MV-4-11 (cell line): ENCODE measurements at regions not wholly inside any gene's neighbourhood (a gene's known extent, or its start where the extent isn't known, plus 50 kb on each side); places are given as distances from the start of the nearest gene placed in this dataset.

Experiments used
- DNase-seq: peaks from one replicate; lab custom pipeline; 2025; lab: John Stamatoyannopoulos, UW

GRCh38 chr4:126679303-126679702 is 953.5 kb upstream of the INTU start:
- no peak for DNase-seq

- no peak for DNase-seq
Observed at GRCh38 chr4:126682250-126682649, 950.5 kb upstream of the INTU start.

DNA sequence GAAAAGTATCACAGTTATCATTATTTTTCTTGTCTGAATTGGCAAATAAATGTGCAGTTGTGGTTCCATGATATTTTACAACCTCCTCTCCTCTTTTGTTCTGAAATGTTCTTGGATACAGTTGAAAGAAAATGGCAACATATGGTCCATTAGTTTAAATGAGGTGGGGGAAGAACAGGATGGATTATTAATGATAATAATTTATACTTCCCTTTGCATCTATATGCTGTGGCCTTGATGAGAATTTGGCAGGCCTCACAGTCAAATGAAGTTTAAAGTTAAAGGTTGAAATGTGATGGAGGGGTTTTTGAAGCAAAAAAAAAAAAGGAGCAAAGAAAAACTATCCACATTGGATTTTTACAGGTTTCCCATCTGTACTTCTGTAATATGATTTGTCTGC is 946.3 kb upstream of the INTU start:
- no peak for DNase-seq

GRCh38 chr4:126687655-126688358 is 945.0 kb upstream of the INTU start:
- DNase-seq: no peak

- DNase-seq: no peak
Observed at GRCh38 chr4:126691797-126692196, 941.0 kb upstream of the INTU start.

GRCh38 chr4:126697748-126698147 is 935.0 kb upstream of the INTU start:
- no peak for DNase-seq

GRCh38 chr4:126698224-126698623 is 934.5 kb upstream of the INTU start:
- DNase-seq: no peak

DNA sequence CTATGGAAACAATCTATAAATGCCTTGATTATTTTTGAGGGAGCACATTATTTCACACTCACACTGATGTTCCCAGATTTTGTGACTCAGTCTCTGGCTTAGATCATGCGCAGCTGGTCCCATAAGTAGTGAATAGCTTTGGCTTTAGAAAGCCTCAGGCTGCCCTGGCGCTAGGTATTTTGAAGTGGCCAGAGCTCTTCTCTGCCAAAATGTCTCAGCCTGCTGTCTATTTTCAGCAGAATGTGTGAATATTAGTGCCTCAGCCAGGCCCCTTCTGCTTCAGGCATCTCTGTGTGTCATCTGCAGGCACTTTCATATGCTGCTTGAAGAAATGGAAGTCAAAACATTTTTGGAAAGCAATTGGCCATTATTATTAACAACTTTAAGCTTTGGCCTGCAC is 931.0 kb upstream of the INTU start:
- DNase-seq: no peak

DNA sequence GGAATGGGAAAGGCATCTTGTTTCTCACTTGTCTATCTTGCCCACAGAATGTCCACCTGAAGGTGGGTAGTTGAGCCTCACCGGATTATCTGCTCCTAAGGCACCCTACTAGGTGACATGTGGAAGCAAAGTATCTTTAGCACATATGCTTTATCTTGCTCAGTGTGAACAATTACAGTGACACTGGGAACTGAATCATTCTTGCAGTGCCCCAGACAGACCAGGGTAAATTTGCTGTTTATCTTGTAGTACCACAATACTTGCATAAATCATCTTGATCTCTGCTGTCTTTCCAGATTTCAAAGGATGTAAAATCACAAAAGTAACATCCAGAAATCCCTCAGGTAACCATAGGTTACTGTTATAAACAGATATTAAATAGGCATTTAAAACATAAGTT is 930.0 kb upstream of the INTU start:
- DNase-seq: no peak

GRCh38 chr4:126705266-126705665 is 927.5 kb upstream of the INTU start:
- DNase-seq: no peak

DNA sequence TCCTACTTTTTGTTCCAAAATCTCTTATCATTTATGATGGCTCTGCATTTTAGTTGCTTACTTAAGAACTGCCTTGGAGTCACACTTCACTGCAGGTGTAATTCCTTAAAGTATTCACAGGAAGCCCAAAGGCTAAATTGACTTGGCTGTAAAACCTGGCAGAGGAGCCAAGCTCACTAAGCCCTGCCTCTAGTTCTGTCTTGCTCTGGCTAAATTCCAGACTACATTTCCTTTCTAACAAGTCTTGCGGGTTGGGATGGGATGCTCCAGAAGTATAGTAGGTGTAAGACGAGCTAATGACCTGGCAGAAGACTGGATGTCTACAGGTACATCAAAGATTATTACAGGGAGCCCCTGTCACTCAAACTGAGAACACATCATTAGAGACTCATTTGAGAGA is 924.0 kb upstream of the INTU start:
- DNase-seq: no peak

DNA sequence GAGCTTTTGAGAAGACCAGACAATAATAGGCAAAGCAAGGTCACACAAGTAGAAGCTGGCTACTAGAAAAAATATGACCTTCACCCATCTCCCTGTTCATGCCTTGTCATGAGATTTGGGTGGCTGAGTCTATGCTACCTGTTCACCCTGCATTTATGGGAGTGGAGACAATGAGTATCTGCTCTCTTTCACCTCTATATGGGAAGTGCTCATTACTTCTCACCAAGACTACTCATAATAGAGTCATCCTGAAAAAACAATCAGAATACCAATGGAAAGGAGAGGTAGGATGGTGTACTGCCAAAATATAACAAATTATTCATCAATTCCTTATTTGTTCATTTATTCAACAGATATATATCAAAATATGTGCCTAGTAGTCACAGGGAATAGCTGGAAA is 921.8 kb upstream of the INTU start:
- DNase-seq: no peak

- no peak for DNase-seq
Observed at GRCh38 chr4:126715067-126715466, 917.7 kb upstream of the INTU start.

DNA sequence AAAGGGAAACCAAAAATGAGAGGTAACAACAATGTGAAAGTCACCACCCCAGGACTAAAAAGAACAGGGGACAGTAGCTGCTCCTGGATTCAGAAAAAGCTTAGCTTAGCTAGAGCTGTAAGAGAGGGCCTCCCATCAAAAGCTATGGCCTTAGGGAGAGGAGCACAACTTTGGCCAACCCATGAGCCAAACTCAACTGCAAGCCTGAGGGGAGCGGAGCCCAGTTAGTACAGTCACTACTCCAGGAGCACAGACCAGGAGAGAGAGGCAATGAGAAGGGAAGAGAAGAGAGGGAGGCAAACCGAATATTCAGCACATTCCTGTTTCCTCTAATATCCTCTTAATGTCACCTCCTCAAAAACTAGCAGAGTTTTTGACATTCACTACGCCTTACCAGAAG is 917.1 kb upstream of the INTU start:
- no peak for DNase-seq

DNA sequence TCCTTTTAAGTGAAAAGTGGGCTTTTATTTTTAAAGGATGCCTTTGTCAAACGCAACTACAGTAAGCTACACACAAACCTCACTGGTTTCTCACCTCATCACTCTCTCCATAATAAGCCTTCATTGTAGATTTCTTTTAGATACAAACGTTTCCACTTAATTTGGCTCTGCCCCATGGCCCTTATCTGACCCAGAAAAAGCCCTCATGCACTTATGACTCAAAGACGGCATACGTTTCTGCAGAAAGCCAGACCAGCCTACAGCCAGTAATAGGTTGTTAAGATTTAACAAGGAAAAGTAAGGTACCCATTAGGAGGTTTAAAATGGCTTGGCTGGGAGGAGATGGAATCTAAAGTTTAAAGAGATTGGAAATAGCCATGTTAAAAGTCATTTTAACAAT is 914.6 kb upstream of the INTU start:
- DNase-seq: no peak

DNA sequence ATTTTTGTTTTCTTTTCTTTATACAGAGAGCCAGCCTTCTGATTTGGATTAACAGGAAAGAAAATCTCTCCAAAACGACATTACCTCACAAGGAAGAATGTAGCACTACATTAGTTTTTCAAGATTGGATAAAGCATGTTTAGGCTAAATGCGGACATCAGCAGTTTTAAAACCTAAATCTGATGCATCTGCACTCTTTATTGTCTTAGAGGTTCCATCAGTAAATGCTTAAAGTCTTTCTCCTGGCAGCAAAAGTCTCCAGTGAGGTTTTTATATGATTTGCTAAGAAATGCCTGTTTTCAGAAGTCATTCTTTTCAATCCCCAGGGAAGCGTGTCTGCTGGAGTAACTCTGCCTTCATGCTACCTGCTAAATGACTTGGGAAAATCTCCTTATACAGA is 912.9 kb upstream of the INTU start:
- no peak for DNase-seq

DNA sequence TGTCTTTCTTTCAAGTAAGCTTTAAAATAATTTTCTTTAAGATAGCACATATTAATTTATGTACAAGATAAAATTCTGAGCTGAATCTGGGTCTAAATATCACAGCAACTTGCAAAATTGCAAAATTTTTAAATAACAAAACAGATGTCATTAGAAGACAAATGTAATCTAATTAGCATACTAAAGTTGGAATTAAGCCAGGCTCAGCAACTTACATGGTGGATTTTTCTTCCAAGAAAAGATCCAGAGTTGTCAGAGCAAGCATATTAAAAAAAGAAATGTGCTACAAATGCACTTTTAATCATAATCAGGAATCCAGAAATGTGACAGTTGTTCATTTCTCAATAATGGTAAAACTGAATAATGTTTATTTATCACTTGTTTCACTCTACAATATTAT is 906.9 kb upstream of the INTU start:
- DNase-seq: no peak

- no peak for DNase-seq
Observed at GRCh38 chr4:126727461-126727860, 905.3 kb upstream of the INTU start.

- no peak for DNase-seq
Observed at GRCh38 chr4:126731062-126731461, 901.7 kb upstream of the INTU start.

DNA sequence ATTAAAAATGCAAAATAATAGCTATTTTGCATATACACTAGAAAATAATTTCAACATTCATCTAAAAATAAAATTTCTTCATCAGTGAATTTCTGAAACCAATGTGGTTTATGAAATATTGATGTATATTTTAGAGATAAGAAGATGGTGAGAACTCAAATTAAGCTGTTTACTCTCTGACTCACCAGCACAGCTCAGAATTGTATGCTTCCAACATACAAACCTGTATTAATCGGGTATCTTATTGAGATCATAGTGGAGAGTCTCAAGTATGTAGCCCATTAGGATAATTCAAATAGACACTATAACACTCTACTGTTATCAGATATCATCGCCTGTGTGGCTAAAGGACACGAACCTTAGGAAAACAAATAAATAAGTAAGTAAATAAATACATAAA is 899.5 kb upstream of the INTU start:
- no peak for DNase-seq

DNA sequence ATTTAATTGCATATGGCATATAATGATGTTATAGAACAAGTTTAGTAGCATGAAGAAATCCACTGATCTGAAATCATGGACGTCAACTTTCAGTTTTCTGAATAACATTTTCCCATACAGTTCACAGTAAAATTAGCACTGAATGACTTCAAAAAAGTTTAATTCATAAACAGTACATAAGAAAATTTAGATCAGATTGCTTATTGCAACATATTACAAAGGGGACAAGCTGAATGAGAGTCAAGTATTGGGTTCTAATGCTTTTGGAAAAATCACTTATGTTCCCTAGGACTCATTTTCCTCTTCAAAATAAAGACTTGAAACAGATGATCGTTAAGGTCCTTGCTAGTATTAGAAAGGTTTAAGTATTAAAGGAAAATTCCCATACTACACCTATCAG is 898.3 kb upstream of the INTU start:
- DNase-seq: no peak

- no peak for DNase-seq
Observed at GRCh38 chr4:126735294-126736132, 897.2 kb upstream of the INTU start.

DNA sequence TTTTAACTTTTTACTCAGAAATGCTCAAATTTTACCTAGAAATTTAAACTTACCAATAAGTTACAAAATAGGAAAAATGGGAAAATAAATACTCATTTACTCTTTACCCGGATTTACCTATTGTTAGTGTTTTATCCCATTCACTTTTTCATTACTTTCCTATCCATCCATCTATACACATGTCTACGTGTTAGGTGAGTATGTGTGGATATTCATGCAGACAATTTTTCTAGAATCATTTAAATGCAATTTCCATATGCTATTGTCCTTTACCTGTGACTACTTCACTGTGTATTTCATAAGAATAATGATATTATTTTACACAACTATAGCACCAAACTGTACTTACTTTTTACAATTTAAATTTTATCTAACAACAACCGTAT is 896.6 kb upstream of the INTU start:
- DNase-seq: no peak
